ENCODE measurements at regions not wholly inside any gene's neighbourhood (a gene's known extent, or its start where the extent isn't known, plus 50 kb on each side); places are given as distances from the start of the nearest gene placed in this dataset.
"Not testable (repeated sequence)": the region's sequence is repeated elsewhere in the genome, so short reads cannot be mapped to it uniquely, and the experiment has no call there.

GRCh38 chr3:105149197-105149596, 217.5 kb upstream of the ALCAM start:
- intact Hi-C loops (cut with micrococcal nuclease; ENCODE audit: unreplicated experiment), result loop anchor here (10.0 kb wide), 1 partner anchor 216 kb away; the partner anchor contains the start of gene ALCAM
- POLR2A ChIA-PET; H3K9me3 ChIP-seq (replicated peaks; ENCODE audit: control insufficient read depth, insufficient read depth, low read length); BruUV-seq (replicated peaks); H3K4me1 ChIP-seq (ENCODE audit: control insufficient read depth, insufficient read depth, low read length); CTCF ChIA-PET; H3K9ac ChIP-seq (ENCODE audit: control insufficient read depth, insufficient read depth, low read length); H3K79me2 ChIP-seq (ENCODE audit: control insufficient read depth, insufficient read depth, low read length); ATAC-seq; H3K4me2 ChIP-seq (ENCODE audit: control insufficient read depth, insufficient read depth); H4K20me1 ChIP-seq (ENCODE audit: control insufficient read depth, insufficient read depth); DNase-seq (ENCODE audit: low read depth, low spot score); H3K36me3 ChIP-seq (ENCODE audit: control insufficient read depth in 2 of 2, insufficient read depth in 2 of 2, low read length in 1 of 2); SMC1A ChIA-PET (ENCODE audit: uncharacterized antibody, unreplicated experiment); RAD21 ChIA-PET (ENCODE audit: unreplicated experiment); in situ Hi-C loops (cut with MboI); H2AFZ ChIP-seq (ENCODE audit: control insufficient read depth, low read depth, low read length); FAIRE-seq; H3K27ac ChIP-seq (ENCODE audit: control insufficient read depth, insufficient read depth); H3K4me3 ChIP-seq; H3K27me3 ChIP-seq (replicated peaks in 1 of 2; ENCODE audit: control insufficient read depth in 2 of 2, insufficient read depth in 2 of 2, low read length in 1 of 2): not testable (repeated sequence)
- WGBS (ENCODE audit: insufficient coverage, insufficient replicate concordance, low lambda C conversion rate, missing lambda C conversion rate), result 0% methylated on average over 3 of the region's 3 CpGs

GRCh38 chr3:105152987-105153386, 213.7 kb upstream of the ALCAM start:
- Histone ChIP-seq H3K4me2 (ENCODE audit: control insufficient read depth, insufficient read depth) (no peak overlapping the region), H3K27me3 (replicated peaks in 1 of 2; ENCODE audit: control insufficient read depth in 2 of 2, insufficient read depth in 2 of 2, low read length in 1 of 2) (no peaks in the 10 kb centered on the region), H3K9me3 (replicated peaks; ENCODE audit: control insufficient read depth, insufficient read depth, low read length) (no peaks in the 10 kb centered on the region; the same call in 2 of the 3 replicates), H3K9ac (ENCODE audit: control insufficient read depth, insufficient read depth, low read length) (no peak overlapping the region), H3K27ac (ENCODE audit: control insufficient read depth, insufficient read depth) (no peak overlapping the region), H3K4me1 (ENCODE audit: control insufficient read depth, insufficient read depth, low read length) (no peaks in the 10 kb centered on the region), H4K20me1 (ENCODE audit: control insufficient read depth, insufficient read depth) (no peaks in the 10 kb centered on the region), H3K79me2 (ENCODE audit: control insufficient read depth, insufficient read depth, low read length) (no peaks in the 10 kb centered on the region), H2AFZ (ENCODE audit: control insufficient read depth, low read depth, low read length) (no peak overlapping the region), H3K4me3 (no peak overlapping the region), H3K36me3 (ENCODE audit: control insufficient read depth in 2 of 2, insufficient read depth in 2 of 2, low read length in 1 of 2) (no peaks in the 10 kb centered on the region)
- TF ChIP-seq ASH2L (IDR thresholded peaks at IDR 0.05; ENCODE audit: borderline replicate concordance, low read depth) (no peak), ZNF207 (IDR thresholded peaks at IDR 0.05; ENCODE audit: borderline replicate concordance) (no peak), MXI1 (IDR thresholded peaks at IDR 0.05; ENCODE audit: low read depth, low read length) (no peak), EP300 (IDR thresholded peaks at IDR 0.05; ENCODE audit: borderline replicate concordance in 1 of 2, control insufficient read depth in 1 of 2, low read depth in 2 of 2, low read length in 2 of 2) (no peak), MYC (IDR thresholded peaks at IDR 0.05; ENCODE audit: insufficient read depth, insufficient read length, insufficient replicate concordance, low read length, severe bottlenecking) (no peak), CHD4 (IDR thresholded peaks at IDR 0.05) (no peak), SMAD5 (IDR thresholded peaks at IDR 0.05; ENCODE audit: low read depth) (no peak), FOXM1 (IDR thresholded peaks at IDR 0.05; ENCODE audit: low read depth, low read length) (no peak), KLF5 (IDR thresholded peaks at IDR 0.05; ENCODE audit: partially characterized antibody) (no peak), RELA (IDR thresholded peaks at IDR 0.05; ENCODE audit: borderline replicate concordance, partially characterized antibody) (no peak)
- in situ Hi-C loops (cut with MboI), result no loop called here
- ChIA-PET POLR2A (interaction anchor here (0.5 to 1.0 kb wide), 2 partner anchors 215 to 614 kb away, joined by 3 to 4 read pairs; no protein-coding TSS in a partner anchor), SMC1A (ENCODE audit: uncharacterized antibody, unreplicated experiment) (interaction anchor here (0.7 to 0.9 kb wide), 2 partner anchors 9 to 367 kb away, joined by 3 read pairs; no protein-coding TSS in a partner anchor), RAD21 (ENCODE audit: unreplicated experiment) (no interaction called here), CTCF (no interaction called here)
- intact Hi-C loops (cut with micrococcal nuclease; ENCODE audit: unreplicated experiment), result loop anchor here (10.0 kb wide), 1 partner anchor 362 kb away; no protein-coding TSS in a partner anchor
- ATAC-seq, result no peak
- FAIRE-seq, result no peak
- 91% methylated on average over 1 of the region's 1 CpG for WGBS (ENCODE audit: insufficient coverage, insufficient replicate concordance, low lambda C conversion rate, missing lambda C conversion rate)
- no peak for DNase-seq (ENCODE audit: low read depth, low spot score)
- no TSS peak for BruUV-seq (replicated peaks)
